HL-60 (cell line): ENCODE measurements at regions not wholly inside any gene's neighbourhood (a gene's known extent, or its start where the extent isn't known, plus 50 kb on each side); places are given as distances from the start of the nearest gene placed in this dataset.

ENCODE experiments used
- DNase-seq, 2 experiments: peaks; one replicate each; pipeline ENCODE4 v3.0.0-alpha.2; 2010 to 2020; ENCODE audit warnings: low read depth in 1 of 2, low spot score in 1 of 2
- H3K27ac ChIP-seq: fragments of 250-450 bp; sonication (Bioruptor Pico); replicated peaks from 2 replicates; pipeline ENCODE4 v1.5.1; 2020; ENCODE audit warnings: mild to moderate bottlenecking, moderate library complexity
- H3K27me3 ChIP-seq: fragments of 250-450 bp; sonication (Bioruptor Pico); 2 replicates; pipeline ENCODE4 v1.5.1; 2021; ENCODE audit warnings: mild to moderate bottlenecking, moderate library complexity; ENCODE audit not compliant: insufficient read depth, poor library complexity, severe bottlenecking
- H3K4me3 ChIP-seq: replicated peaks from 2 replicates; pipeline ENCODE4 v1.5.1; 2011; ENCODE audit warnings: mild to moderate bottlenecking, control low read depth, low read length; ENCODE audit not compliant: insufficient read depth
- GABPA ChIP-seq: IDR thresholded peaks from 2 replicates; pipeline ENCODE4 v1.6.1; 2012; ENCODE audit warnings: low read depth
- POLR2AphosphoS5 ChIP-seq: IDR thresholded peaks from 2 replicates; pipeline ENCODE4 v1.6.1; 2012; ENCODE audit warnings: low read depth
- REST ChIP-seq: IDR thresholded peaks from 2 replicates; pipeline ENCODE4 v1.6.1; 2012; ENCODE audit warnings: low read depth; ENCODE audit not compliant: insufficient replicate concordance
- SPI1 ChIP-seq: IDR thresholded peaks from 2 replicates; pipeline ENCODE4 v1.6.1; 2012; ENCODE audit warnings: low read depth, mild to moderate bottlenecking, borderline replicate concordance
- TF ChIP-seq, protein P1 (sequence below): IDR thresholded peaks from one replicate; pipeline ENCODE4 v1.5.1; 2011; ENCODE audit warnings: low read length, control low read depth, inconsistent platforms; ENCODE audit not compliant: insufficient read depth

DNA sequence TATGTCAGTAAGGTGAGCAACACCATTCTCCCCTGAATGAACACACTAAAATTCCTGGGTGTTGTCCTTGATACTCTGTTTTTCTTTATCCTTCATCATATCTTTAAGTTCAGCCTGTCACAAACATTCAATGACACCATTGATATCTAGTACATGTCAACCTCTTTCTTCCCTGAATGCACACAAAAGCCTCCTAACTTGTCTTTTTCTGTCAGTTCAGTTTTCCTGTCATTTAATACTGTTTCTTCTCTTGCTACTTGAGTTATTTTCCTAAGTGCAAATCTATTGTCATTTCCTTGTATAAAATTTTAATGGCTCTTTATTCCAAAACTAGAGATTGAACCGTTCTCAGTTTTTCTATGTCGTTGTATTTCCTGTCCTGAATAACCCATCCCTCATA lies 1107.6 kb upstream of the SLC39A10 start:
- Histone ChIP-seq H3K4me3 (no peak overlapping the region), H3K27ac (no peak overlapping the region), H3K27me3 (no peaks in the 10 kb centered on the region)
- no peak for DNase-seq
- TF ChIP-seq, protein P1, sequence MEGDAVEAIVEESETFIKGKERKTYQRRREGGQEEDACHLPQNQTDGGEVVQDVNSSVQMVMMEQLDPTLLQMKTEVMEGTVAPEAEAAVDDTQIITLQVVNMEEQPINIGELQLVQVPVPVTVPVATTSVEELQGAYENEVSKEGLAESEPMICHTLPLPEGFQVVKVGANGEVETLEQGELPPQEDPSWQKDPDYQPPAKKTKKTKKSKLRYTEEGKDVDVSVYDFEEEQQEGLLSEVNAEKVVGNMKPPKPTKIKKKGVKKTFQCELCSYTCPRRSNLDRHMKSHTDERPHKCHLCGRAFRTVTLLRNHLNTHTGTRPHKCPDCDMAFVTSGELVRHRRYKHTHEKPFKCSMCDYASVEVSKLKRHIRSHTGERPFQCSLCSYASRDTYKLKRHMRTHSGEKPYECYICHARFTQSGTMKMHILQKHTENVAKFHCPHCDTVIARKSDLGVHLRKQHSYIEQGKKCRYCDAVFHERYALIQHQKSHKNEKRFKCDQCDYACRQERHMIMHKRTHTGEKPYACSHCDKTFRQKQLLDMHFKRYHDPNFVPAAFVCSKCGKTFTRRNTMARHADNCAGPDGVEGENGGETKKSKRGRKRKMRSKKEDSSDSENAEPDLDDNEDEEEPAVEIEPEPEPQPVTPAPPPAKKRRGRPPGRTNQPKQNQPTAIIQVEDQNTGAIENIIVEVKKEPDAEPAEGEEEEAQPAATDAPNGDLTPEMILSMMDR, result no peak
- TF ChIP-seq GABPA (no peak), POLR2AphosphoS5 (no peak), SPI1 (no peak)

DNA sequence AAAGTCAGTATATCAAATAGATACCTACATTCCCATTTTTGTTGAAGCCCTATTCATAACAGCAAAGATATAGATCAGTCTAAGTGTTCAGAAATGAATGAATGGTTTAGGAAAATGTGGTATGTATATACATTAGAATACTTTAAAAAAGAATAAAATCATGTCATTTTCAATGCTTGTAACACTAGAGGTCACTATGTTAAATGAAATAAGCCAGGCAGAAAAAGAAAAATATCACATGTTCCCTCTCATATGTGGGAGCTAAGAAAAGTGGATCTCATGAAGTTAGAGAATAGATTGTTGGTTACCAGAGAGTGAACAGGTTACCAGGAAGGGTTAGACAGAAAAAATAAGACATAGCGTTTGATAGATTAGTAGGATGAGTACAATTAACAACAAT lies 1111.0 kb upstream of the SLC39A10 start:
- no peak overlapping the region for H3K4me3 ChIP-seq
- H3K27me3 ChIP-seq, result no peaks in the 10 kb centered on the region
- TF ChIP-seq REST (no peak), POLR2AphosphoS5 (no peak), SPI1 (no peak), GABPA (no peak)
- TF ChIP-seq, protein P1, result no peak
- H3K27ac ChIP-seq, result no peak overlapping the region
- DNase-seq, result no peak

DNA sequence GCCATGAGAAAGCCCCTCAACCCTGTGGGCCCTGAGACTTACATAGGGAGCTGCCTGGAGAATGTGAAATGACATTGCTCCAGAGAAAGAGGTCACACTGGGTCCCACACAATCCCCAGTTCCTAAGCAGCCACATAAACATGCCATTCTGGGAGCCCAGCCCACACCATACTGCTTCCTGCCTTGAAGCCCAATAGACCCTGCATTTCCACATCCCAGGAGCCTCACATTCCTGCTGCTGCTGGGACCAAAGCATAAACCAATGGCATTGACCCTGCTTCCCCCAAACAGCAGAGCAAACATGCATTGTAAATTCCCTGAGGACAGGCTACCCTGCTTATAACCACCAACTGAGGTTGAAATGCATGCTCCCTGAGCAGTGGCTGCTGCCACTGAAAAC lies 1117.6 kb upstream of the SLC39A10 start:
- TF ChIP-seq SPI1 (no peak), REST (no peak)
- TF ChIP-seq, protein P1, result no peak
- DNase-seq, result no peak
- H3K27ac ChIP-seq, result no peak overlapping the region
- H3K27me3 ChIP-seq, result no peaks in the 10 kb centered on the region
- H3K4me3 ChIP-seq, result no peak overlapping the region

GRCh38 chr2:194526121-194526520 lies 1130.9 kb upstream of the SLC39A10 start:
- no peak for TF ChIP-seq REST
- TF ChIP-seq GABPA, result no peak
- TF ChIP-seq POLR2AphosphoS5, result no peak
- TF ChIP-seq, protein P1, result no peak
- TF ChIP-seq SPI1, result no peak
- Histone ChIP-seq H3K4me3 (no peak overlapping the region), H3K27ac (no peak overlapping the region), H3K27me3 (no peaks in the 10 kb centered on the region)
- no peak for DNase-seq
